Liver (tissue), 8 donors: ENCODE measurements at regions not wholly inside any gene's neighbourhood (a gene's known extent, or its start where the extent isn't known, plus 50 kb on each side); places are given as distances from the start of the nearest gene placed in this dataset.

Experiments
- DNase-seq: peaks from one replicate; pipeline ENCODE4 v3.0.0-alpha.2; 2017; ENCODE audit warnings: low spot score
- H3K27ac ChIP-seq, 2 donors: one replicate each; pipeline ENCODE4 v1.7.0; 2013; ENCODE audit warnings: inconsistent platforms in 2 of 2, low read length in 2 of 2, control low read depth in 1 of 2, low read depth in 1 of 2, mild to moderate bottlenecking in 1 of 2
- H3K27me3 ChIP-seq, 4 donors: one replicate each; pipeline versions ENCODE4 v1.6.1 to v1.7.0; 2013; ENCODE audit warnings: low read length in 3 of 4, inconsistent platforms in 1 of 4, mild to moderate bottlenecking in 1 of 4, moderate library complexity in 1 of 4; ENCODE audit not compliant: control insufficient read depth in 4 of 4, insufficient read depth in 4 of 4
- H3K36me3 ChIP-seq, 4 donors: one replicate each; pipeline versions ENCODE4 v1.6.1 to v1.7.0; 2013; ENCODE audit warnings: low read length in 3 of 4, mild to moderate bottlenecking in 3 of 4, low read depth in 1 of 4, moderate library complexity in 1 of 4; ENCODE audit not compliant: control insufficient read depth in 4 of 4, insufficient read depth in 3 of 4
- H3K4me1 ChIP-seq, 4 donors: one replicate each; pipeline versions ENCODE4 v1.6.1 to v1.7.0; 2013; ENCODE audit warnings: low read length in 3 of 4, mild to moderate bottlenecking in 3 of 4, moderate library complexity in 1 of 4; ENCODE audit not compliant: control insufficient read depth in 4 of 4, insufficient read depth in 4 of 4
- H3K4me3 ChIP-seq, 3 donors: one replicate each; pipeline versions ENCODE4 v1.6.1 to v1.7.0; 2013; ENCODE audit warnings: low read length in 3 of 3, control low read depth in 1 of 3, low read depth in 1 of 3, mild to moderate bottlenecking in 1 of 3
- H3K9ac ChIP-seq, 2 donors: one replicate each; pipeline ENCODE4 v1.7.0; 2013; ENCODE audit warnings: low read length in 2 of 2, mild to moderate bottlenecking in 2 of 2, moderate library complexity in 2 of 2, control low read depth in 1 of 2, low read depth in 1 of 2
- H3K9me3 ChIP-seq, 4 donors: one replicate each; pipeline versions ENCODE4 v1.6.1 to v1.7.0; 2013; ENCODE audit warnings: low read length in 3 of 4; ENCODE audit not compliant: control insufficient read depth in 4 of 4
- EGR1 ChIP-seq, 2 donors: IDR thresholded peaks; 2 replicates each; pipeline ENCODE4 v1.6.1; 2016 to 2018; ENCODE audit warnings: antibody characterized with exemption in 2 of 2, low read depth in 2 of 2
- FOXA1 ChIP-seq: IDR thresholded peaks from 2 replicates; pipeline ENCODE4 v1.6.1; 2016; ENCODE audit warnings: antibody characterized with exemption
- FOXA2 ChIP-seq: IDR thresholded peaks from 2 replicates; pipeline ENCODE4 v1.6.1; 2016; ENCODE audit warnings: antibody characterized with exemption
- GABPA ChIP-seq, 2 donors: IDR thresholded peaks in 1 of 2; conservative IDR thresholded peaks in 1 of 2; 2 replicates each; pipeline ENCODE4 v1.6.1; 2016; ENCODE audit warnings: antibody characterized with exemption in 2 of 2, mild to moderate bottlenecking in 1 of 2, moderate library complexity in 1 of 2
- HNF4A ChIP-seq, 2 donors: conservative IDR thresholded peaks; 2 replicates each; pipeline ENCODE4 v1.6.1; 2016; ENCODE audit warnings: antibody characterized with exemption in 2 of 2, mild to moderate bottlenecking in 2 of 2
- HNF4G ChIP-seq: IDR thresholded peaks from 2 replicates; pipeline ENCODE4 v1.6.1; 2016; ENCODE audit warnings: antibody characterized with exemption
- JUND ChIP-seq, 2 donors: IDR thresholded peaks; 2 replicates each; pipeline ENCODE4 v1.6.1; 2016; ENCODE audit warnings: antibody characterized with exemption in 2 of 2
- NR2F2 ChIP-seq: IDR thresholded peaks from 2 replicates; pipeline ENCODE4 v1.6.1; 2016; ENCODE audit warnings: antibody characterized with exemption
- RAD21 ChIP-seq, 2 donors: IDR thresholded peaks; 2 replicates each; pipeline ENCODE4 v1.6.1; 2016; ENCODE audit warnings: antibody characterized with exemption in 2 of 2, mild to moderate bottlenecking in 2 of 2
- SP1 ChIP-seq: IDR thresholded peaks from 2 replicates; pipeline ENCODE4 v1.6.1; 2018; ENCODE audit warnings: antibody characterized with exemption, mild to moderate bottlenecking
- TAF1 ChIP-seq: conservative IDR thresholded peaks from 2 replicates; pipeline ENCODE4 v1.6.1; 2016; ENCODE audit warnings: antibody characterized with exemption, mild to moderate bottlenecking
- YY1 ChIP-seq: IDR thresholded peaks from 2 replicates; pipeline ENCODE4 v1.6.1; 2016; ENCODE audit warnings: antibody characterized with exemption, mild to moderate bottlenecking
- WGBS: extraction: QIAGEN DNeasy Blood & Tissue Kit; methylation state at CpG from one replicate; pipeline ENCODE4 v1.1.7; 2013; 5-methylcytosine and 5-hydroxymethylcytosine counted together
- TF ChIP-seq, protein P1 (sequence below): IDR thresholded peaks from 2 replicates; pipeline ENCODE4 v1.6.1; 2016; ENCODE audit warnings: antibody characterized with exemption
- TF ChIP-seq, protein P2 (sequence below): fragments of 150-350 bp; IDR thresholded peaks from 2 replicates; pipeline ENCODE4 v1.5.1; 2017; ENCODE audit warnings: improper control_type of control experiment, low read depth, low read length; ENCODE audit not compliant: missing input control
- TF ChIP-seq, protein P3 (sequence below): IDR thresholded peaks from 2 replicates; pipeline ENCODE4 v1.6.1; 2016; ENCODE audit warnings: antibody characterized with exemption, mild to moderate bottlenecking
- TF ChIP-seq, protein P4 (sequence below): IDR thresholded peaks from 2 replicates; pipeline ENCODE4 v1.6.1; 2016; ENCODE audit warnings: antibody characterized with exemption
- donor health status: healthy.
- donor health status: healthy.
- donor health status: healthy.
- donor health status: healthy.
- donor health status: healthy.

DNA sequence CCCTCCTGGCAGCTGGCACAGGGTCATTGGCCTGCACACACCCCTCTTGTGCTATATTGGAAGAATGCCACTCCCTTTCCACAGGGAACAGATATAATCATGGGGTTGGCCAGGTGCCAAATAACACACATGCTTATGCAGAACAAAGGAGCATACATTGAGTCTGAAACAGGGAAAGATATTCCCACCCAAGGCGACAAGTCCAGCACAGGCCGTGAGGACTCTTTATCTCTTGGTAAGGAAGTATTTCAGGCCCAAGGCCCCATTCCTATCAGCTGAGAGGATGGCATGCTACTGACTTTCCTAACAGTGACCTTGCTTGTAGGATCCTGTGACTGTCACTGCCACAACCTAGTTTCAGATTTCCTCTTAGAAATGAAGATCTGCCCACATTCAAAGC, 59.0 kb upstream of the STXBP6 start (continued):
- no peak for TF ChIP-seq HNF4G
- TF ChIP-seq GABPA (IDR thresholded peaks at IDR 0.05 in 1 of 2, conservative IDR thresholded peaks at IDR 0.05 in 1 of 2), result no peak

DNA sequence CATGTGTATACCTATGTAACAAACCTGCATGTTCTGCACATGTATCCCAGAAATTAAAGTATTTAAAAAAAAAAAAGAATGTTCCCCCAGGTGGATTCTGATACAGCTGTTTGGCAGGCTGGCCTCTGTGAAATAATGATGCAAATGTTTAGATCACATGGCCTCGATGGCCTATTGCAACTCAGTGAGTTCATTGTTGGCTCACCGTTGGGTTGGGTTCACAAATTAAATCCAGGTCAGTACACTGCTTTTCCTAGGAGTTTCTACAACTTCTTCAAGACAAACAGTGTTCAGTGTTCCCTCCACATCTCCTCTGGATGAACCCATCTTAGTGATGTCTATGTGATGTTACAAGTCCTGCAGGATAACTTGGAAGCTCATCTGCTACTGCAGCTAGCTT, 58.3 kb upstream of the STXBP6 start:
- Histone ChIP-seq H3K4me3 (no peak overlapping the region), H3K27me3 (peaks cover 0 to 5% (median 0%) of the 10 kb centered on the region in 4 donors), H3K9ac (no peak overlapping the region), H3K36me3 (no peaks in the 10 kb centered on the region), H3K4me1 (no peaks in the 10 kb centered on the region), H3K27ac (no peak overlapping the region), H3K9me3 (no peaks in the 10 kb centered on the region)
- 85% methylated on average over 2 of the region's 2 CpGs for WGBS
- TF ChIP-seq EGR1 (IDR thresholded peaks at IDR 0.05; ENCODE audit: low read depth in 2 of 2) (no peak), JUND (IDR thresholded peaks at IDR 0.05) (no peak)
- DNase-seq, result no peak

DNA sequence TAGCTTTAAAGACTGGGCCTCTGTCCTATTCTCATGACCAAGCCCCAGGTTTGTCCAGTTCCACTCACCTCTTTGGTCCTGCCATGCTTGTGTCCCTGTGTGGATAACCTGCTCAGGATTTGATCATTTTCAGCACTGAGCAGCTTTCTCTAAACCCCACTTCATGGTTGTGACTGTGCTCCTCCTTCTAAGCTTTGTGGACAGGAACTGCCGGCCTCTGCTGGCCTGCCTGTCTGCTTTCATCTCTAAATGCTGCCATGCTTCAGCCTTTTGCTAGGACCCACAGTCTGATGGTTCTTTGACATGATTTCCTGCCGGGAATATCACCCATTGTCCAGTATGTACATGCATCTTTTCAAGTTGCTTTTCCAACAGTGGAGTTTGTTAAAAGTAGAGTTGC, 53.9 kb upstream of the STXBP6 start:
- no peak overlapping the region for H3K9ac ChIP-seq
- WGBS, result 85% methylated on average over 2 of the region's 2 CpGs
- H3K4me1 ChIP-seq, result no peaks in the 10 kb centered on the region
- H3K27ac ChIP-seq, result no peak overlapping the region
- no peaks in the 10 kb centered on the region for H3K9me3 ChIP-seq
- TF ChIP-seq YY1 (no peak), HNF4A (conservative IDR thresholded peaks at IDR 0.05) (no peak), GABPA (IDR thresholded peaks at IDR 0.05 in 1 of 2, conservative IDR thresholded peaks at IDR 0.05 in 1 of 2) (no peak), JUND (IDR thresholded peaks at IDR 0.05) (no peak), HNF4G (no peak), FOXA2 (no peak)
- TF ChIP-seq, protein P1, sequence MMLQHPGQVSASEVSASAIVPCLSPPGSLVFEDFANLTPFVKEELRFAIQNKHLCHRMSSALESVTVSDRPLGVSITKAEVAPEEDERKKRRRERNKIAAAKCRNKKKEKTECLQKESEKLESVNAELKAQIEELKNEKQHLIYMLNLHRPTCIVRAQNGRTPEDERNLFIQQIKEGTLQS, result no peak
- TF ChIP-seq, protein P2, sequence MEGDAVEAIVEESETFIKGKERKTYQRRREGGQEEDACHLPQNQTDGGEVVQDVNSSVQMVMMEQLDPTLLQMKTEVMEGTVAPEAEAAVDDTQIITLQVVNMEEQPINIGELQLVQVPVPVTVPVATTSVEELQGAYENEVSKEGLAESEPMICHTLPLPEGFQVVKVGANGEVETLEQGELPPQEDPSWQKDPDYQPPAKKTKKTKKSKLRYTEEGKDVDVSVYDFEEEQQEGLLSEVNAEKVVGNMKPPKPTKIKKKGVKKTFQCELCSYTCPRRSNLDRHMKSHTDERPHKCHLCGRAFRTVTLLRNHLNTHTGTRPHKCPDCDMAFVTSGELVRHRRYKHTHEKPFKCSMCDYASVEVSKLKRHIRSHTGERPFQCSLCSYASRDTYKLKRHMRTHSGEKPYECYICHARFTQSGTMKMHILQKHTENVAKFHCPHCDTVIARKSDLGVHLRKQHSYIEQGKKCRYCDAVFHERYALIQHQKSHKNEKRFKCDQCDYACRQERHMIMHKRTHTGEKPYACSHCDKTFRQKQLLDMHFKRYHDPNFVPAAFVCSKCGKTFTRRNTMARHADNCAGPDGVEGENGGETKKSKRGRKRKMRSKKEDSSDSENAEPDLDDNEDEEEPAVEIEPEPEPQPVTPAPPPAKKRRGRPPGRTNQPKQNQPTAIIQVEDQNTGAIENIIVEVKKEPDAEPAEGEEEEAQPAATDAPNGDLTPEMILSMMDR, result no peak
- TF ChIP-seq, protein P3, sequence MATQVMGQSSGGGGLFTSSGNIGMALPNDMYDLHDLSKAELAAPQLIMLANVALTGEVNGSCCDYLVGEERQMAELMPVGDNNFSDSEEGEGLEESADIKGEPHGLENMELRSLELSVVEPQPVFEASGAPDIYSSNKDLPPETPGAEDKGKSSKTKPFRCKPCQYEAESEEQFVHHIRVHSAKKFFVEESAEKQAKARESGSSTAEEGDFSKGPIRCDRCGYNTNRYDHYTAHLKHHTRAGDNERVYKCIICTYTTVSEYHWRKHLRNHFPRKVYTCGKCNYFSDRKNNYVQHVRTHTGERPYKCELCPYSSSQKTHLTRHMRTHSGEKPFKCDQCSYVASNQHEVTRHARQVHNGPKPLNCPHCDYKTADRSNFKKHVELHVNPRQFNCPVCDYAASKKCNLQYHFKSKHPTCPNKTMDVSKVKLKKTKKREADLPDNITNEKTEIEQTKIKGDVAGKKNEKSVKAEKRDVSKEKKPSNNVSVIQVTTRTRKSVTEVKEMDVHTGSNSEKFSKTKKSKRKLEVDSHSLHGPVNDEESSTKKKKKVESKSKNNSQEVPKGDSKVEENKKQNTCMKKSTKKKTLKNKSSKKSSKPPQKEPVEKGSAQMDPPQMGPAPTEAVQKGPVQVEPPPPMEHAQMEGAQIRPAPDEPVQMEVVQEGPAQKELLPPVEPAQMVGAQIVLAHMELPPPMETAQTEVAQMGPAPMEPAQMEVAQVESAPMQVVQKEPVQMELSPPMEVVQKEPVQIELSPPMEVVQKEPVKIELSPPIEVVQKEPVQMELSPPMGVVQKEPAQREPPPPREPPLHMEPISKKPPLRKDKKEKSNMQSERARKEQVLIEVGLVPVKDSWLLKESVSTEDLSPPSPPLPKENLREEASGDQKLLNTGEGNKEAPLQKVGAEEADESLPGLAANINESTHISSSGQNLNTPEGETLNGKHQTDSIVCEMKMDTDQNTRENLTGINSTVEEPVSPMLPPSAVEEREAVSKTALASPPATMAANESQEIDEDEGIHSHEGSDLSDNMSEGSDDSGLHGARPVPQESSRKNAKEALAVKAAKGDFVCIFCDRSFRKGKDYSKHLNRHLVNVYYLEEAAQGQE, result no peak
- no peaks in the 10 kb centered on the region for H3K27me3 ChIP-seq
- DNase-seq, result no peak
- no peak overlapping the region for H3K4me3 ChIP-seq
- no peaks in the 10 kb centered on the region for H3K36me3 ChIP-seq

DNA sequence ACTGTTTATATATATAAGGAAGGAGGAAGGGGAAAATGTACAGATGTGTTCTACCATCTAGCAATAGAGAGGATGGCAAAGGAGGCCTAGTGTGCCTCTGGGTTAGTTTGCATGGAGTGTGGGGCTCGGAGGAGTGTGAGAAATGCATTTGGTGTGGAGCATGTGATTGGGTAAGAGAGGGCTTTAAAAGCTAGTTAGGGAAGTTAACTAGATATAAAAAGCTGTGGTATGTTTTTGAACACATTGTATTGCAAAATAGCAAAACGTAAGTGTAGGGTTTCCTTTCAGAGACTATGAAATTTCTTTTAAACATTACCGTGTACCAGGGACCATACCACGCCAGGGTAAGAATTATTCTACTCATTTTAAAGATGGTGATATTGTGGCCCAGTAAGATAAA, 53.3 kb upstream of the STXBP6 start:
- Histone ChIP-seq H3K9me3 (no peaks in the 10 kb centered on the region), H3K9ac (no peak overlapping the region)
- no peak for DNase-seq
- TF ChIP-seq RAD21 (IDR thresholded peaks at IDR 0.05), result no peak
- TF ChIP-seq NR2F2, result no peak
- TF ChIP-seq, protein P4, sequence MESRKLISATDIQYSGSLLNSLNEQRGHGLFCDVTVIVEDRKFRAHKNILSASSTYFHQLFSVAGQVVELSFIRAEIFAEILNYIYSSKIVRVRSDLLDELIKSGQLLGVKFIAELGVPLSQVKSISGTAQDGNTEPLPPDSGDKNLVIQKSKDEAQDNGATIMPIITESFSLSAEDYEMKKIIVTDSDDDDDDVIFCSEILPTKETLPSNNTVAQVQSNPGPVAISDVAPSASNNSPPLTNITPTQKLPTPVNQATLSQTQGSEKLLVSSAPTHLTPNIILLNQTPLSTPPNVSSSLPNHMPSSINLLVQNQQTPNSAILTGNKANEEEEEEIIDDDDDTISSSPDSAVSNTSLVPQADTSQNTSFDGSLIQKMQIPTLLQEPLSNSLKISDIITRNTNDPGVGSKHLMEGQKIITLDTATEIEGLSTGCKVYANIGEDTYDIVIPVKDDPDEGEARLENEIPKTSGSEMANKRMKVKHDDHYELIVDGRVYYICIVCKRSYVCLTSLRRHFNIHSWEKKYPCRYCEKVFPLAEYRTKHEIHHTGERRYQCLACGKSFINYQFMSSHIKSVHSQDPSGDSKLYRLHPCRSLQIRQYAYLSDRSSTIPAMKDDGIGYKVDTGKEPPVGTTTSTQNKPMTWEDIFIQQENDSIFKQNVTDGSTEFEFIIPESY, result no peak
- TF ChIP-seq, protein P2, result no peak
- no peak for TF ChIP-seq GABPA (IDR thresholded peaks at IDR 0.05 in 1 of 2, conservative IDR thresholded peaks at IDR 0.05 in 1 of 2)
- no peak for TF ChIP-seq FOXA1
- TF ChIP-seq, protein P1, result no peak
- TF ChIP-seq SP1, result no peak
- TF ChIP-seq EGR1 (IDR thresholded peaks at IDR 0.05; ENCODE audit: low read depth in 2 of 2), result no peak
- no peak for TF ChIP-seq TAF1

More for the DNA sequence above, 53.3 kb upstream of the STXBP6 start:
- 85% methylated on average over 4 of the region's 4 CpGs for WGBS
- Histone ChIP-seq H3K36me3 (no peaks in the 10 kb centered on the region), H3K4me1 (no peaks in the 10 kb centered on the region), H3K4me3 (no peak overlapping the region), H3K27ac (no peak overlapping the region), H3K27me3 (no peaks in the 10 kb centered on the region)
